MM.1S (cell line): ENCODE measurements at regions not wholly inside any gene's neighbourhood (a gene's known extent, or its start where the extent isn't known, plus 50 kb on each side); places are given as distances from the start of the nearest gene placed in this dataset.

Experiments
- DNase-seq: peaks from one replicate; pipeline ENCODE4 v3.0.0-alpha.2; 2015
- H2AFZ ChIP-seq: fragments of 300-600 bp; sonication (generic); 2 replicates; pipeline ENCODE4 v1.6.0; 2016; ENCODE audit warnings: antibody characterized with exemption, low read length
- H3F3A ChIP-seq: fragments of 300-600 bp; sonication (generic); 2 replicates; pipeline ENCODE4 v1.6.1; 2016; ENCODE audit warnings: mild to moderate bottlenecking, antibody characterized with exemption, low read length, moderate library complexity, mixed read lengths; ENCODE audit not compliant: insufficient read depth
- H3K27ac ChIP-seq: fragments of 300-600 bp; sonication (generic); 2 replicates; pipeline ENCODE4 v1.5.1; 2016; ENCODE audit warnings: mild to moderate bottlenecking, low read length
- H3K27me3 ChIP-seq: fragments of 300-600 bp; sonication (generic); replicated peaks from 2 replicates; pipeline ENCODE4 v1.6.0; 2016; ENCODE audit warnings: low read length; ENCODE audit not compliant: insufficient read depth
- H3K36me3 ChIP-seq: fragments of 300-600 bp; sonication (generic); replicated peaks from 2 replicates; pipeline ENCODE4 v1.6.1; 2016; ENCODE audit warnings: mild to moderate bottlenecking, low read length, mixed read lengths; ENCODE audit not compliant: insufficient read depth
- H3K4me1 ChIP-seq: fragments of 300-600 bp; sonication (generic); 2 replicates; pipeline ENCODE4 v1.6.1; 2016; ENCODE audit warnings: low read length, mixed read lengths
- H3K4me2 ChIP-seq: fragments of 300-600 bp; sonication (generic); 2 replicates; pipeline ENCODE4 v1.6.0; 2016; ENCODE audit warnings: low read depth, low read length
- H3K4me3 ChIP-seq: fragments of 300-600 bp; sonication (generic); 2 replicates; pipeline ENCODE4 v1.5.1; 2016; ENCODE audit warnings: low read length, mixed read lengths
- H3K79me2 ChIP-seq: fragments of 300-600 bp; sonication (generic); 2 replicates; pipeline ENCODE4 v1.6.1; 2016; ENCODE audit warnings: mixed run types, low read length, mixed read lengths
- H3K9ac ChIP-seq: fragments of 300-600 bp; sonication (generic); 2 replicates; pipeline ENCODE4 v1.6.1; 2016; ENCODE audit warnings: low read length, mixed read lengths
- H3K9me2 ChIP-seq: fragments of 300-600 bp; sonication (generic); replicated peaks from 2 replicates; pipeline ENCODE4 v1.6.1; 2016; ENCODE audit warnings: mild to moderate bottlenecking, low read length, mixed read lengths; ENCODE audit not compliant: insufficient read depth
- H3K9me3 ChIP-seq: fragments of 300-600 bp; sonication (generic); replicated peaks from 2 replicates; pipeline ENCODE4 v1.6.1; 2016; ENCODE audit warnings: mild to moderate bottlenecking, low read length, mixed read lengths; ENCODE audit not compliant: insufficient read depth
- H4K20me1 ChIP-seq: fragments of 300-600 bp; sonication (generic); 2 replicates; pipeline ENCODE4 v1.6.1; 2016; ENCODE audit warnings: mild to moderate bottlenecking, low read length, moderate library complexity, mixed read lengths; ENCODE audit not compliant: insufficient read depth
- EZH2 ChIP-seq: fragments of 300-600 bp; sonication (generic); optimal IDR thresholded peaks from 2 replicates; pipeline ENCODE3; 2017; ENCODE audit warnings: low read depth, mild to moderate bottlenecking, antibody characterized with exemption, low read length, mixed read lengths
- EZH2phosphoT487 ChIP-seq: fragments of 300-600 bp; sonication (generic); IDR thresholded peaks from 2 replicates; pipeline ENCODE4 v1.6.1; 2018; ENCODE audit warnings: antibody characterized with exemption, low read length
- TF ChIP-seq, protein P1 (sequence below): fragments of 300-600 bp; sonication (generic); IDR thresholded peaks from 2 replicates; pipeline ENCODE4 v1.5.1; 2016; ENCODE audit warnings: antibody characterized with exemption, low read length, mixed read lengths

GRCh38 chr2:143893371-143893770, 626.5 kb downstream of the ZEB2 start:
- no peak overlapping the region for H3K9ac ChIP-seq
- H3K9me3 ChIP-seq, result no peaks in the 10 kb centered on the region
- H3K36me3 ChIP-seq, result no peaks in the 10 kb centered on the region
- H4K20me1 ChIP-seq, result no peaks in the 10 kb centered on the region
- no peaks in the 10 kb centered on the region for H3F3A ChIP-seq
- H3K4me3 ChIP-seq, result no peak overlapping the region
- H3K27me3 ChIP-seq, result no peaks in the 10 kb centered on the region
- no peak overlapping the region for H2AFZ ChIP-seq
- H3K4me2 ChIP-seq, result no peak overlapping the region
- H3K9me2 ChIP-seq, result no peaks in the 10 kb centered on the region
- TF ChIP-seq EZH2 (no peak), EZH2phosphoT487 (no peak)
- TF ChIP-seq, protein P1, sequence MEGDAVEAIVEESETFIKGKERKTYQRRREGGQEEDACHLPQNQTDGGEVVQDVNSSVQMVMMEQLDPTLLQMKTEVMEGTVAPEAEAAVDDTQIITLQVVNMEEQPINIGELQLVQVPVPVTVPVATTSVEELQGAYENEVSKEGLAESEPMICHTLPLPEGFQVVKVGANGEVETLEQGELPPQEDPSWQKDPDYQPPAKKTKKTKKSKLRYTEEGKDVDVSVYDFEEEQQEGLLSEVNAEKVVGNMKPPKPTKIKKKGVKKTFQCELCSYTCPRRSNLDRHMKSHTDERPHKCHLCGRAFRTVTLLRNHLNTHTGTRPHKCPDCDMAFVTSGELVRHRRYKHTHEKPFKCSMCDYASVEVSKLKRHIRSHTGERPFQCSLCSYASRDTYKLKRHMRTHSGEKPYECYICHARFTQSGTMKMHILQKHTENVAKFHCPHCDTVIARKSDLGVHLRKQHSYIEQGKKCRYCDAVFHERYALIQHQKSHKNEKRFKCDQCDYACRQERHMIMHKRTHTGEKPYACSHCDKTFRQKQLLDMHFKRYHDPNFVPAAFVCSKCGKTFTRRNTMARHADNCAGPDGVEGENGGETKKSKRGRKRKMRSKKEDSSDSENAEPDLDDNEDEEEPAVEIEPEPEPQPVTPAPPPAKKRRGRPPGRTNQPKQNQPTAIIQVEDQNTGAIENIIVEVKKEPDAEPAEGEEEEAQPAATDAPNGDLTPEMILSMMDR, result no peak
- H3K27ac ChIP-seq, result no peak overlapping the region
- no peak for DNase-seq
- H3K4me1 ChIP-seq, result no peaks in the 10 kb centered on the region
- no peaks in the 10 kb centered on the region for H3K79me2 ChIP-seq

DNA sequence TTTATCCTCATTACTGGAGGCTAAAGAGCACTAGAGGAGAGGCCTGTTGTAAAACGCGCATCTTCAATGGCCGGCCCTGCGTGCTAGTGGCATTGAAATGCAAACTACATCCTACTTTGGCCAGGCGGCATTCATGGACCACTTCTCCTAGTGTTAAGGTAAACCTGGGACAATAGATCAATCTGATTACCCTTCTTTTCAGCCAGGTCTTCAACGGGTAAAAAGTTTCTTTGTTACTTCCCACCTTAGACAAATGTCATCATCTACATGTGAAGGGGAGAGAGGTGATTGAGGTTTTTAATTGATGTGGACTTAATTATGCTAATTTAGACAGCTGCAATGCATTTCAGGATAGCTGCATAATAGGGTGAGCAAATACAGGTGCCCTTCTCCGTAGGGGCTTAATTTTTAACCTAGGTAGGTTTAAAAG, 628.0 kb downstream of the ZEB2 start:
- Histone ChIP-seq H3K27ac (no peak overlapping the region), H3K9me2 (no peaks in the 10 kb centered on the region), H3K4me2 (no peak overlapping the region), H3K4me1 (no peaks in the 10 kb centered on the region), H3K9me3 (no peaks in the 10 kb centered on the region), H3K4me3 (no peak overlapping the region), H3K36me3 (no peaks in the 10 kb centered on the region), H3K9ac (no peak overlapping the region), H3K27me3 (no peaks in the 10 kb centered on the region), H4K20me1 (no peaks in the 10 kb centered on the region), H3F3A (no peaks in the 10 kb centered on the region), H2AFZ (no peak overlapping the region), H3K79me2 (no peaks in the 10 kb centered on the region)
- TF ChIP-seq, protein P1, result no peak
- TF ChIP-seq EZH2phosphoT487 (no peak), EZH2 (no peak)
- no peak for DNase-seq

DNA sequence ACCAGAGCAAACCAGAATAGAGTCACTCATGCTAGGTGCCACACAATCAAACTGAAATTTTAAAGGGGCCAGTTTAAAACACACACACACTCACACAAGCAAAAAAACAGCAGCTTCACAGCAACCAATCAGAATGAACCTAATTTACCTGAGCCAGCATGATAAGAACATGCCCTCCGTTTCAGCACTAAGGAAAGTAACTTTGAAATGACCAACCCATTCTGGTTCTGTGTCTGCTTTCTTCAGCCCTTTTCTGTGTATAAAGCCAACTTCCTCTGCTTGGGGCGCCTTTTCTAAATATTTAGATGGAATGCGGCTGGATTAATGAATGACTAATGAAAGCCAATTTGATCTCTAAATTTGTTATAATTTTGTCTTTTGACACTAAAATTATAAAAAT, 629.1 kb downstream of the ZEB2 start:
- H3K27me3 ChIP-seq, result no peaks in the 10 kb centered on the region
- H3K9me3 ChIP-seq, result no peaks in the 10 kb centered on the region
- no peaks in the 10 kb centered on the region for H3K79me2 ChIP-seq
- no peaks in the 10 kb centered on the region for H3K9me2 ChIP-seq
- no peaks in the 10 kb centered on the region for H4K20me1 ChIP-seq
- H3K4me2 ChIP-seq, result no peak overlapping the region
- H3F3A ChIP-seq, result no peaks in the 10 kb centered on the region
- H2AFZ ChIP-seq, result no peak overlapping the region
- no peak overlapping the region for H3K9ac ChIP-seq
- no peak for DNase-seq
- H3K36me3 ChIP-seq, result no peaks in the 10 kb centered on the region
- TF ChIP-seq EZH2phosphoT487 (no peak), EZH2 (no peak)
- no peak overlapping the region for H3K27ac ChIP-seq
- H3K4me3 ChIP-seq, result no peak overlapping the region
- no peaks in the 10 kb centered on the region for H3K4me1 ChIP-seq

- no peak overlapping the region for H3K9ac ChIP-seq
- TF ChIP-seq EZH2phosphoT487 (no peak), EZH2 (no peak)
- TF ChIP-seq, protein P1, result no peak
- H3K4me2 ChIP-seq, result no peak overlapping the region
- H2AFZ ChIP-seq, result no peak overlapping the region
- no peaks in the 10 kb centered on the region for H3K9me3 ChIP-seq
- no peaks in the 10 kb centered on the region for H3K79me2 ChIP-seq
- no peaks in the 10 kb centered on the region for H3K9me2 ChIP-seq
- no peaks in the 10 kb centered on the region for H3K36me3 ChIP-seq
- H3K4me1 ChIP-seq, result no peaks in the 10 kb centered on the region
- no peak overlapping the region for H3K4me3 ChIP-seq
- H3K27me3 ChIP-seq, result no peaks in the 10 kb centered on the region
- no peak overlapping the region for H3K27ac ChIP-seq
- no peaks in the 10 kb centered on the region for H4K20me1 ChIP-seq
- no peaks in the 10 kb centered on the region for H3F3A ChIP-seq
- DNase-seq, result no peak
Measured at GRCh38 chr2:143889216-143889615, 630.7 kb downstream of the ZEB2 start.
